Transverse colon (tissue), 4 donors: ENCODE measurements at regions not wholly inside any gene's neighbourhood (a gene's known extent, or its start where the extent isn't known, plus 50 kb on each side); places are given as distances from the start of the nearest gene placed in this dataset.
A peak's percentile ranks its signal among the peaks of the same experiment; 100 is the strongest.

Experiments used
- DNase-seq: peaks from one replicate; pipeline ENCODE4 v3.0.0-alpha.2; 2019
- H3K27ac ChIP-seq, 4 donors: fragments of 200-600 bp; sonication (generic); 2 replicates each; pipeline ENCODE4 v1.5.1; 2016 to 2018; ENCODE audit warnings: inconsistent platforms in 4 of 4
- H3K27me3 ChIP-seq: fragments of 200-600 bp; sonication (generic); 2 replicates; pipeline ENCODE4 v1.5.1; 2017; ENCODE audit warnings: inconsistent platforms
- H3K36me3 ChIP-seq, 4 donors: fragments of 200-600 bp; sonication (generic); 2 replicates each; pipeline ENCODE4 v1.5.1; 2017 to 2019; ENCODE audit warnings: inconsistent platforms in 4 of 4
- H3K4me1 ChIP-seq, 4 donors: fragments of 200-600 bp; sonication (generic); 2 replicates each; pipeline ENCODE4 v1.5.1; 2017 to 2020; ENCODE audit warnings: inconsistent platforms in 4 of 4
- H3K4me3 ChIP-seq, 4 donors: fragments of 200-600 bp; sonication (generic); 1 replicate in 1 of 4; 2 replicates in 3 of 4; pipeline versions ENCODE4 v1.5.1 to v1.6.1; 2017 to 2019; ENCODE audit warnings: inconsistent platforms in 4 of 4
- H3K9me3 ChIP-seq, 2 donors: fragments of 200-600 bp; sonication (generic); 2 replicates each; pipeline ENCODE4 v1.5.1; 2017 to 2019; ENCODE audit warnings: inconsistent platforms in 2 of 2
- EP300 ChIP-seq: sonication (generic); formaldehyde crosslinking; IDR thresholded peaks from one replicate; pipeline ENCODE4 v1.6.1; 2017; ENCODE audit warnings: antibody characterized with exemption, low read depth
- POLR2A ChIP-seq: fragments of 450-650 bp; IDR thresholded peaks from one replicate; pipeline ENCODE4 v1.6.1; 2016; ENCODE audit warnings: antibody characterized with exemption, mild to moderate bottlenecking, moderate library complexity
- POLR2AphosphoS5 ChIP-seq, 3 donors: sonication (generic); formaldehyde crosslinking; IDR thresholded peaks; one replicate each; pipeline ENCODE4 v1.6.1; 2016; ENCODE audit warnings: antibody characterized with exemption in 3 of 3
- WGBS, 2 donors: methylation state at CpG; one replicate each; pipeline ENCODE4 v1.1.5; 2018; ENCODE audit warnings: low coverage in 1 of 2; 5-methylcytosine and 5-hydroxymethylcytosine counted together
- in situ Hi-C, 4 donors: fragments of 200-750 bp; cut with MboI; loops; one replicate each; pipeline versions ENCODE4 v1.15.0 to v1.15.1; 2017; ENCODE audit warnings: low sequenced_read_pairs in 3 of 4, low pct_ligation_motif_present in 1 of 4, low pct_unique_long_range_greater_than_20kb in 1 of 4
- intact Hi-C: fragments of 100-400 bp; cut with DNase I; formaldehyde crosslinking; loops from one replicate; pipeline ENCODE4 v1.15.1; 2023; ENCODE audit warnings: low total_unique reads
- TF ChIP-seq, protein P1 (sequence below), 5 experiments: fragments of 200-600 bp in 3 of 5; fragments of 450-650 bp in 2 of 5; sonication (generic) in 3 of 5; IDR thresholded peaks; 1 replicate in 2 of 5; 2 replicates in 3 of 5; pipeline ENCODE4 v1.5.1; 2016 to 2017; ENCODE audit warnings: antibody characterized with exemption in 5 of 5, inconsistent platforms in 3 of 5, mild to moderate bottlenecking in 2 of 5, moderate library complexity in 1 of 5

DNA sequence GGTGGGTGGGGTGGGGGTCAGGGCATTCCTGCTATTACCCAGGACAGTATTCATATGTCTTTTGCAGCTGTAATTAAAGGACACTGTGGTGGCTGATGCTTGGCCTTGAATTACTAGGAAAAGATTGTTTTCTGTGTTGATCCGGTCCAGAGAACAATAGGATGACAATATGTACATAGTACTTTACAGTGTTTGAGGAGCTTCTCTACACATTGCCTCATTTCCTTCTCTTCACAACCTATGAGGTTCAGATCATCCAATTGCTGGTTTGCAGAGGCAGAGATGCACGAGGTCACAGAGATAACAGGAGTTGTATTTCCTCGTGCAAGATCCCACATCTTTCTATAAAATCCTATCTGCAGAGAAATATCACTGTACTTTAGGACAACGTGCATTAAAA lies 119.5 kb downstream of the LIPG start:
- Histone ChIP-seq H3K27me3 (no peaks in the 10 kb centered on the region), H3K9me3 (no peaks in the 10 kb centered on the region), H3K4me1 (peaks cover 0 to 8% (median 5%) of the 10 kb centered on the region in 4 donors), H3K4me3 (no peak overlapping the region), H3K27ac (no peak overlapping the region), H3K36me3 (no peaks in the 10 kb centered on the region)
- intact Hi-C loops, result no loop called here
- TF ChIP-seq POLR2A, result no peak
- TF ChIP-seq POLR2AphosphoS5 (IDR thresholded peaks at IDR 0.05), result no peak
- TF ChIP-seq, protein P1, sequence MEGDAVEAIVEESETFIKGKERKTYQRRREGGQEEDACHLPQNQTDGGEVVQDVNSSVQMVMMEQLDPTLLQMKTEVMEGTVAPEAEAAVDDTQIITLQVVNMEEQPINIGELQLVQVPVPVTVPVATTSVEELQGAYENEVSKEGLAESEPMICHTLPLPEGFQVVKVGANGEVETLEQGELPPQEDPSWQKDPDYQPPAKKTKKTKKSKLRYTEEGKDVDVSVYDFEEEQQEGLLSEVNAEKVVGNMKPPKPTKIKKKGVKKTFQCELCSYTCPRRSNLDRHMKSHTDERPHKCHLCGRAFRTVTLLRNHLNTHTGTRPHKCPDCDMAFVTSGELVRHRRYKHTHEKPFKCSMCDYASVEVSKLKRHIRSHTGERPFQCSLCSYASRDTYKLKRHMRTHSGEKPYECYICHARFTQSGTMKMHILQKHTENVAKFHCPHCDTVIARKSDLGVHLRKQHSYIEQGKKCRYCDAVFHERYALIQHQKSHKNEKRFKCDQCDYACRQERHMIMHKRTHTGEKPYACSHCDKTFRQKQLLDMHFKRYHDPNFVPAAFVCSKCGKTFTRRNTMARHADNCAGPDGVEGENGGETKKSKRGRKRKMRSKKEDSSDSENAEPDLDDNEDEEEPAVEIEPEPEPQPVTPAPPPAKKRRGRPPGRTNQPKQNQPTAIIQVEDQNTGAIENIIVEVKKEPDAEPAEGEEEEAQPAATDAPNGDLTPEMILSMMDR (IDR thresholded peaks at IDR 0.05), result no peak
- TF ChIP-seq EP300, result no peak
- in situ Hi-C loops, result no loop called here
- DNase-seq, result no peak
- WGBS, 2 donors, result 41 to 51% methylated on average over 4 of the region's 4 CpGs

DNA sequence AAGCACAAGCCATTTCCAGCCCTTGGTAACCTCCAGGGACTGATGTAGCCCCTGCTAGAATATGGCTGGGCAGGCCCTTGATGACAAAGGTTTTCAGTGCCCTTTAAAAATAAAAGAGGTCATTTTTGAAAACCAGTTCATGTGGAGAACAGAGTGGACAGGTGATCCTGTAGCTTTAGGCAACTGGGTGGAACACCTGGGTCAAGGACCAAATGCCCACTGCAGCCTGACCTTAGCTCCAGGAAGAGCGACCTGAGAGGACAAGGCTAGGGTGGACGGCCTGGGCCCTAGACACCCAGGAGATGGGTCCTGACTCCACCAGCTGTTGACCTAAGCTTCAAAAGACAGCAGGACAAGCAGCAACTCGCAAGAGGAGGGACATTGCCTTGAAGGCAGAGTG lies 116.6 kb downstream of the LIPG start:
- Histone ChIP-seq H3K4me3 (no peak overlapping the region), H3K9me3 (no peaks in the 10 kb centered on the region), H3K27me3 (no peaks in the 10 kb centered on the region), H3K36me3 (no peaks in the 10 kb centered on the region), H3K4me1 (peaks cover 0 to 8% (median 5%) of the 10 kb centered on the region in 4 donors), H3K27ac (peak overlapping the region in 3 of 4 donors; percentile 35 to 41 (median 37))
- intact Hi-C loops, result no loop called here
- no peak for DNase-seq
- TF ChIP-seq POLR2AphosphoS5 (IDR thresholded peaks at IDR 0.05), result no peak
- no peak for TF ChIP-seq POLR2A
- TF ChIP-seq, protein P1 (IDR thresholded peaks at IDR 0.05), result no peak
- no peak for TF ChIP-seq EP300
- in situ Hi-C loops, result no loop called here
- WGBS, 2 donors, result 88% methylated on average over 3 of the region's 3 CpGs; no CpG with 5 or more reads in 1 of the 2 donors

DNA sequence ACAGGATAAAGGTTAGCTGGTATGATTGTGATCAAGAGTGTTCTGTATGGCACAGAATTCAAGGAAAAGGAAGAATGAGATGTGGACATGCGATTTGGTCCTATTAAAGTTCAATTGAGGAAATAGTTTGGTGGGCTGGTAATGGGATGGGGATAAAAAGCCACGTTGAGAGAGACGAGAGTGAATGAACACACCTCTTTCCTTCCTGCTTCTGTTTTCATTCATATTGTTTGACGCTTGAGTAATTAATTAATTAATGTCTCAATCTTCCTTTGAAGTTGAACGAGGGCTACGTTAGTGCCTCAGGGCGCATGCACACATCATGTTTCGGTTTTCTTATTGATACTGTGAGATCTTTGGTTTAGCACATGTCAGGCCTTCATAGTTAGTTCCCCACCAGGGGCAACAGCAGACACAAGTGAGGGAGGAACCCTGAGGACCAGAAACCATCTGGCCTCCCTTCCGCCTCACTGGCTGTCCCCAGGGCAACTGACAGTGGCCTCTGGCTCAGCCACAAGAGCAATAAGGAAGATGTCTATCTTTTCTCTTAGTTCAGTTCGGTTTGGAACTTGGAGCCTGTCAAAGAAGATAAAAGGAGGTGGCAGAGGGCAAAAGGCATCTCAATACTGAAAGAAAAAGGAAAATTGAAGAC lies 116.0 kb downstream of the LIPG start:
- DNase-seq, result peak; percentile 39
- Histone ChIP-seq H3K36me3 (no peaks in the 10 kb centered on the region), H3K27ac (peak overlapping the region in 3 of 4 donors; percentile 35 to 41 (median 37)), H3K4me3 (no peak overlapping the region), H3K27me3 (no peaks in the 10 kb centered on the region), H3K9me3 (no peaks in the 10 kb centered on the region), H3K4me1 (peaks cover 0 to 8% (median 5%) of the 10 kb centered on the region in 4 donors)
- TF ChIP-seq, protein P1 (IDR thresholded peaks at IDR 0.05), result no peak
- no peak for TF ChIP-seq EP300
- no peak for TF ChIP-seq POLR2AphosphoS5 (IDR thresholded peaks at IDR 0.05)
- no peak for TF ChIP-seq POLR2A
- WGBS, 2 donors, result 73 to 80% methylated on average over 9 to 10 of the region's 10 CpGs
- intact Hi-C loops, result no loop called here
- in situ Hi-C loops, result no loop called here

DNA sequence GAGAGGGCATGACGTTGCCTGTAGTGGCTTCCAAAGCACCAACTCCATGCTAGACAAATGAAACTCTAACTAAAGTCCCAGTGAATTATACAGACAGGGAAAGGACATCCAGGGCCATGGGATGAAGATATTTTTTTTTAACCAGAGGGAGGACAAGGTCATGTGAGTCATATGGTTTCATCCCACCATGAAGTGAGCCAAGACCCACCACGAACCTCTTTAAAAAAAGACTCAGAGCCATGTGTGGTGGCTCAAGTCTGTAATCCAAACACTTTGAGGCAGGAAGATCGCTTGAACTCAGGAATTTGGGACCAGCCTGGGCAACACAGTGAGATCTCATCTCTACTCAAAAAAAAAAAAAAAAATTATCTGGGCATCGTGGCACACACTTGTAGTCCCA lies 115.2 kb downstream of the LIPG start:
- Histone ChIP-seq H3K27ac (no peak overlapping the region), H3K4me3 (no peak overlapping the region), H3K36me3 (no peaks in the 10 kb centered on the region), H3K4me1 (peaks cover 0 to 8% (median 5%) of the 10 kb centered on the region in 4 donors), H3K9me3 (no peaks in the 10 kb centered on the region), H3K27me3 (no peaks in the 10 kb centered on the region)
- no peak for DNase-seq
- 60 to 61% methylated on average over 1 to 4 of the region's 4 CpGs for WGBS, 2 donors
- in situ Hi-C loops (no loop called here), intact Hi-C loops (no loop called here)
- no peak for TF ChIP-seq EP300
- no peak for TF ChIP-seq POLR2AphosphoS5 (IDR thresholded peaks at IDR 0.05)
- no peak for TF ChIP-seq POLR2A
- TF ChIP-seq, protein P1 (IDR thresholded peaks at IDR 0.05), result no peak
